MG63 (cell line): ENCODE measurements at regions not wholly inside any gene's neighbourhood (a gene's known extent, or its start where the extent isn't known, plus 50 kb on each side); places are given as distances from the start of the nearest gene placed in this dataset.

ENCODE experiments used
- DNase-seq: peaks from one replicate; pipeline ENCODE4 v3.0.0-alpha.2; 2020
- H3K27me3 ChIP-seq: fragments of 250-450 bp; sonication (Bioruptor Pico); 2 replicates; pipeline ENCODE4 v1.5.1; 2020; ENCODE audit warnings: mild to moderate bottlenecking, moderate library complexity
- H3K36me3 ChIP-seq: fragments of 250-450 bp; sonication (Bioruptor Pico); 2 replicates; pipeline ENCODE4 v1.5.1; 2020; ENCODE audit warnings: mild to moderate bottlenecking, moderate library complexity
- H3K4me3 ChIP-seq: fragments of 250-450 bp; sonication (Bioruptor Pico); 2 replicates; pipeline ENCODE4 v1.5.1; 2020; ENCODE audit warnings: mild to moderate bottlenecking, moderate library complexity
- H3K9me3 ChIP-seq: fragments of 250-450 bp; sonication (Bioruptor Pico); 2 replicates; pipeline ENCODE4 v1.5.1; 2020; ENCODE audit warnings: mild to moderate bottlenecking, moderate library complexity

DNA sequence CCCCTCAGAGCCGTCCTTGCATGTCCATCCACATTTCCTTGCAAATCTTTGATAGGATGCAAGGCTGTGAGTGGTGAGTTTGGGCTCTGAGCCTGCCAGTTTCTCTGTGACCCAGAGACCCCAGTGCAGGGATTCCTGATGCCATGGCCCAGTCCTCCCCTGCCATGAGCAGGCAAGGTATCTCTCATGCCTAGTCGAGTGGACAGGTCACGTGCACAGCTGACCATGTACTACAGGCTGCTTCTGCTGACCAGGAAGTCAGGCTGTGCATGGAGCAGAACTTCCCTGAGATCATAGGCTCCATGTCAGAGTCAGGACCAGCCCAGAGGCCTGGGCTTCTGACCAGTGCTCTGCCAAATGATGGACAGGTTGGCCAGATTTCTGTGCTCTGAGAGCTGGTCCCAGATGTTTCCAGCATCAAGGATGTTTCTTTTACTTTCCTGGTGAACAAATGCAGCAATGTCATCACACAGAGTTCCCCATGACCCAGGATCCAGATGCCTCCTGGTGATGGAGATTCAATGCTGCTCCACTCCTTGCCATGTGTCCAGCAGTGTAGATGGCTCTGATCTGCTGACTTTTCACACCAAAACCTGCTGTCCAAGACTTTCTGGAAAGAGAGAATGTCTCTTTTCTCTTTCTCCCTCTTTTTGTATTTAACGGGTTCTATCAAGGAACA is 321.6 kb upstream of the HS6ST1 start:
- Histone ChIP-seq H3K9me3 (no peaks in the 10 kb centered on the region), H3K4me3 (no peak overlapping the region), H3K27me3 (no peaks in the 10 kb centered on the region), H3K36me3 (no peaks in the 10 kb centered on the region)
- no peak for DNase-seq

DNA sequence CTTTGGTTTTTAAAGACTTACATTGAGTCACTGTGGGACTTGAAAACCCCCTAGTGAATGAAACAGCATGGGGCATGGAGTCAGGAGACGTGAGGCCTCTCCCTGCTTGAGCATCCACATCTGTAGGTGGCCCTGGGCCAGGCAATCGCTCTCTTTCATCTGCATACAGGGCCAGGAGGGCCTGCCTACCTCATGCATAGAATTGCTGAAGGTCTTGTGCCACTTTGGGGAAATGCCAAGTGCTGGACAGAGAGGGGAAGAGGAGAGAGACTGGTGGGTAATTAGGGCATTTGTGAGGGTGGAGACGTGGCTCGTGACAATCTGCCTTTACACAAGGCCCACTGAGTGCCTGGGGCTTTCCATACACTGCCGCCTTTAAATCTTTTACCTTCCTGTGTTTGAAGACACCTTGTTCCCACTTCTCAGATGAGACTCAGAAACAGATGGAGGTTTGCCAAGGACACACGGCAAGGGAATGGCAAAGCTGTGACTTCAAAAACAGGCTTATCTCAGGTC is 322.2 kb upstream of the HS6ST1 start:
- DNase-seq = no peak
- no peaks in the 10 kb centered on the region for H3K9me3 ChIP-seq
- H3K27me3 ChIP-seq = no peaks in the 10 kb centered on the region
- no peak overlapping the region for H3K4me3 ChIP-seq
- no peaks in the 10 kb centered on the region for H3K36me3 ChIP-seq

DNA sequence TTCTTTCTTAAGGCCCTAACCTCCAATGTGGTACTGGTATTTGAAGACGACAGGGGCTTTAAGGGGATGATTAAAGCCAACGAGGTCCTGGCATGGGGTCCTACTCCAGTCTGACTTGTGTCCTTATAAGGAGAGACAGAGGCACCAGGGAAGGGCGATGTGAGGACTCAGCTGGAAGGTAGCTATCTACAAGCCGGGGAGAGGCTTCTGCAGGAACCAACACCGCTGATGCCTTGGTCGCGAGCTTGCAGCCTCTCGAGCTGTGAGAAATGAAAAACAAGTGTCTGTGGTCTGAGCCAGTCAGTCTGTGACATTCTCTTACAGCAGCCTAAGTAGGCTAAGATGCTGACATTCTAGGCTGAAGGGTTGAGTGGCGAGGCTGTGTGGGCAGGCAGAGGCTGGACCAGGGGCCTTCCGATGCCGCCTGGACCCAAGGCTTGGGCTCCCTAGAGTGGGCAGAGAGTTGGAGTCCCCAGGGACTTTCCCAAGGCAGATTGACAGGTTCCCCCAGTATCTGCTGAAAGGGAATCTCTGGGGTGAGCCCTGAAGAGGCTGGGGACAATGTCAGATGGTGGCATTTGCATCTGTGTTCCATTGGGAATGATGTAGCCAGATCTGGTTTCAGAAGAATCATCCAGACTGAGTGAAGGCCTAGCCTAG is 322.9 kb upstream of the HS6ST1 start:
- no peak for DNase-seq
- Histone ChIP-seq H3K36me3 (no peaks in the 10 kb centered on the region), H3K4me3 (no peak overlapping the region), H3K9me3 (no peaks in the 10 kb centered on the region), H3K27me3 (no peaks in the 10 kb centered on the region)

DNA sequence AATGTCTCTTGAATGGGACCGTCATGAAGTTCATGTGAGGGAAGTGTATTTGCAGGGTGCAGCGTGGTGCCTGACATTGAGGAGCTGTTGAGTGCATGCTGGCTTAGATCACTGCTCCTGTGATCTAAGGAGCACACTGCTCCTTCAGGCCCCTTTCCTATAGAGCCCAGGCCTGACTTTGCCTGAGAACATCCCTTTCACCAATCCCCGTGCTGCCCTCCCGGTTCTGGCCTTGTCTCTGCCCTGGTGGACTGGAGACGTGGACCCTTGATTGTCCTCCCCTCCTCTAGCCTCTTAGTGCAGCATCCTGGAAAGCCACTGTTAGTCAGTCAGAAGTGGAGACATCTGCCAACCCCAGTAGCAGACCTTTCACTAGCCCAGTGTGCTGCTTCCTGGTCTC is 323.6 kb upstream of the HS6ST1 start:
- DNase-seq = no peak
- Histone ChIP-seq H3K27me3 (no peaks in the 10 kb centered on the region), H3K4me3 (no peak overlapping the region), H3K36me3 (no peaks in the 10 kb centered on the region), H3K9me3 (no peaks in the 10 kb centered on the region)

DNA sequence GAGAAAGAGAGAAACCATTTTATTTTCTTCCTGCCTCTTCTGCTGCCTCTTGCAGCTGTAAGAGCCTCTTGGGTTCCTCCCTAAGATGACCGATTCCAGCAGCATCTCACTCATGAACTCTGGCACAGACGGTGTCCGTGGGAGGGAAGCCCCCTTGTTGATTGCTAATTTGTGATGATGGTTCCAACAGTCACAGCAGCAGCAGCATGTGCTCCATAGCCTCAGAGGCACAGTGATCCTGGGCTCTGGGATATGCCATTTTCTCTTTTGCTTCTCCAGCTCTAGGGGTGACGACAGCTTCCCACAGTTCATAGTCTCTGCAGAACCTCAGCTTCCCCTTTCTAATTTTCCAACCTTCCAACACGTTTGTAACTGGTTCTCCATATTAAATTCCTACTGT is 324.2 kb upstream of the HS6ST1 start:
- no peaks in the 10 kb centered on the region for H3K27me3 ChIP-seq
- no peak for DNase-seq
- no peaks in the 10 kb centered on the region for H3K9me3 ChIP-seq
- no peaks in the 10 kb centered on the region for H3K36me3 ChIP-seq
- H3K4me3 ChIP-seq = no peak overlapping the region

DNA sequence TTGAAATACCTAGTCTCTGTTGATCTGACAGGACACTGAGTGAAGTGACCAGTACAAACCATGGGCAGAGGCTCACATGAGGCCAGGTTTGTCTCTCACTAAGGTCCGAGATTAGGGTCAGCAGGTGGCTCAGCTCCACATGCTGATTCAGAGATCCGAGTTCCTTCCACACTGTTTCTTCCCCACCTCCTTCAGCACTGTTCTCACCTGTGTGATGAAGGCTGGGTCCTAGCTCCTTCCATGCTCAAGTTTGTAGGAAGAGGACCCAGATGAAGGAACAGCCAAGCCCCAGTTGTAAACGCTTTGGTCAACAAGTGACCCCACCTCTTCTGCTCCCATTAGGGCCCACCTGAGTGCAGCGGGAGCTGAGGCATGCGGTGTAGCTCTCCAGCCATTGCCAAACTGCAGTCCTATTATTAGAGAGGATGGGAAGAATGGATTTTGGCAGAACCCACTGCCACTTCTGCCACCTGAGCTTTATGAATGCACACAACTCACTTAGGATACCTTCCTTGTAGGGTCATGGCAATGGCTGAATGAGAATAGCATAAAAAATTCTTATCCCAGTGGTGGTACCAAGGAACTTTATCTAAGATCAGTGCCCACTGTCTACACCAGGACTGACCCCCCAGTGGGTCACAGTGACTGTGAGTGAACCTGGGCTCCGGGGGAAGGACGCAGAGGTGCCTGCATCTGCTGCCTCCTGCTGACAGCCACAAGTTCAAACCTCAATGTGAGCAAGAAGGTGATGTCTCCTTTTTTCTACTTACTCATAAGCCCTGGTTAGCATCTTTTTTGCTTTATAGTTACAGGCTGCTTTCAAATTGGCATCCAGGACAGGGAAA is 324.8 kb upstream of the HS6ST1 start:
- Histone ChIP-seq H3K27me3 (no peaks in the 10 kb centered on the region), H3K9me3 (no peaks in the 10 kb centered on the region), H3K4me3 (no peak overlapping the region), H3K36me3 (no peaks in the 10 kb centered on the region)
- no peak for DNase-seq

DNA sequence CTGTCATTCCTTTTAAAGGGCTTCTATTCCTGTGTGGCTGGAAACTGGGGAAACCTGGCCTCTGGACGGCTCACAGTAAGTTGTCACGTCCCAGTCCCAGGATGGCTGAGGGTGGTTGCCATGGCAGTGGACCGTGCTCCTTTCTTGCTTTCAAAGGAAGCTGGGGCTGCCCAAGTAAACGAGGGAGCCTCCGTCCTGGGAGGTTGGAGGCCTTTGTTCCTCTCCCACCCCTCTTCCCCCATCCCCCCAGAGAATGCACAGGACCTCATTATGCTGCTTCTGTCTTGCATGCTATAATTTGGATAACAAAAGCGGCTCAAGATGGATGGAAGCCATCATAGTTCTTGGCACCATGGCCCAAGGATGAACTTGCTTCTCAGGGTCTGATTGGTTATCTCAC is 325.5 kb upstream of the HS6ST1 start:
- Histone ChIP-seq H3K9me3 (no peaks in the 10 kb centered on the region), H3K4me3 (no peak overlapping the region), H3K27me3 (no peaks in the 10 kb centered on the region), H3K36me3 (no peaks in the 10 kb centered on the region)
- no peak for DNase-seq

DNA sequence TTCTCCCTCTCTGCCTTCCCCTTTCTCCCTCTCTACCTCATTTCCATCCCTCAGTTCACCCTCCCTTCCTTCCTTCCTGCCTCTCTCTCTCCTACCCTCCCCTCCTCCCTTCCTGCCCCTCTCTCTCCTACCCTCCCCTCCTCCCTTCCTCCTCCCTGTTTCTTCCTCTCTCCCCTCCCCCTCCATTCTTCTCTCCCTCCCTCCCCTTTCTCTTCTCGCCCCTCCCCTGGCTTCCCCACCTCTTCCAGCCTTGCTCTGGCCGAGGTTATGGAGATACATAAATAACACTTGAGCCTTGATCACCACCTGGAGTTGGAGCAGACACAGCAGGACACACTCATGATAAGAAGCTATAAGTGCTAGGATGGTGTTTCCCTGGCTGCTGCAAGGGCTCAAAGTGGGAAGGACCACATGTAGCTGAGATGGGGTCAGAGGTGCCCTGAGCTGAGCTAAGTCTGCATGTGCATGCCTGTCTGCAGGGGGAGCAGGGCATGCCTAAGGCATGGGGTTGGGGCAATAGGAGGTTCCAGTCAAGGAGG is 326.1 kb upstream of the HS6ST1 start:
- H3K27me3 ChIP-seq = no peaks in the 10 kb centered on the region
- H3K9me3 ChIP-seq = no peaks in the 10 kb centered on the region
- no peak for DNase-seq
- no peak overlapping the region for H3K4me3 ChIP-seq
- H3K36me3 ChIP-seq = no peaks in the 10 kb centered on the region

DNA sequence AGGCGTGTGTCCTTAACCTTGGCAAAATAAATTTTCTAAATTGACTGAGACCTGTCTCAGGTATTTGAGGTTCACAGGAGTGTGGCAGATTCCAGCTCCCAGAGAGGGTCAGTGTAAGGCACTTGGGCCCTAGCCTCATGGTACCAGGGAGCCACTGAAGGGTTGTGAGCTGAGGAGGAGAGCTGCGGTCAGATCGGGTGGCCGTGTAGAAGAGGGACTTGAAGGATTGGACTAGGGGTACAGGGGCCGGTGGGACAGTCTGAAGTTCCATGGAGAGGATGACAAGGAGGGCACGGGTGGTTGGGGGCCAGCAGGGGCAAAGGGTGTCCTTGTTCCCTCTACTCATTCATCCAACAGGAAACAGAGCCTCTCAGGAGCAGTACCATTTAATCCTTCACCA is 327.0 kb upstream of the HS6ST1 start:
- H3K9me3 ChIP-seq = no peaks in the 10 kb centered on the region
- no peak for DNase-seq

DNA sequence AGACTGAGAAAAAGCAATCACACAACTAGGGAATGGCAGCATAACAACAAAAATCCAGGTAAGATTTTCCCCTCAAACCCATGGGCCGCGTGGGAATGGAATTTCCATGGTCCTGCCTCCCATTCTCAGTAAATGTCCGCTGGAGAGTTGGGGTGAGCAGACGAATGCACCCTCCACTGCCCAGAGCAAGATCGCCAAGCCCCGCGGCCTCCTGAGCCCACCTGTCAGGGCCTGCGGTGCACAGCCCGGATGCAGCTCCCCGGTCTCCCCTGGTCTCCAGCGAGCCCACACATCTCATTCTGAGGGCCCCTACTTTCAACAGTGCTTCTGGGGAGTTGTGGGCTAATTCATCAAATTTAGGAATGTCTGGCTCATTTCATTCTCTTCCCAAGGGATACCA is 327.4 kb upstream of the HS6ST1 start:
- no peak for DNase-seq
- Histone ChIP-seq H3K9me3 (no peaks in the 10 kb centered on the region), H3K36me3 (no peaks in the 10 kb centered on the region), H3K4me3 (no peak overlapping the region), H3K27me3 (no peaks in the 10 kb centered on the region)

More for the DNA sequence above, 327.0 kb upstream of the HS6ST1 start:
- Histone ChIP-seq H3K4me3 (no peak overlapping the region), H3K36me3 (no peaks in the 10 kb centered on the region), H3K27me3 (no peaks in the 10 kb centered on the region)

DNA sequence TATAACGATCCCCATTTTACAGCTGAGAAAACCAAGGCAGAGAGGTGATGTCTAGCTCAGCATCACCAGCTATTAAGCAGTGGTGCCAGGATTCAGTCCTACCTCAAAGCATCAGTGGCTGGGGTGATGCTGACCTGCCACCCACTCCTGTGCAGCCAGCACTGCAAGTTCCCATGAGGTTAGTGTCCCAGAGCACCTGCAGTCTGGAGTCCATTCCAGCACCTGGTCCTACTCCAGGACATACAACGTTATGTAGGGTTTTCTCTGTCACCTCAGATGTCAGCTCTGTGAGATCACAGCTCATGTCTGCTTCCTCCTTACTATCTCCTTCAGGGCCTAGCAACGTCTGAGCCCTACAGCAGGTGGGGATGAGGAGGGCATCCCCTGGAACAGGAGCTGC is 328.0 kb upstream of the HS6ST1 start:
- no peaks in the 10 kb centered on the region for H3K9me3 ChIP-seq
- no peaks in the 10 kb centered on the region for H3K36me3 ChIP-seq
- DNase-seq = no peak
- H3K27me3 ChIP-seq = no peaks in the 10 kb centered on the region
- no peak overlapping the region for H3K4me3 ChIP-seq

DNA sequence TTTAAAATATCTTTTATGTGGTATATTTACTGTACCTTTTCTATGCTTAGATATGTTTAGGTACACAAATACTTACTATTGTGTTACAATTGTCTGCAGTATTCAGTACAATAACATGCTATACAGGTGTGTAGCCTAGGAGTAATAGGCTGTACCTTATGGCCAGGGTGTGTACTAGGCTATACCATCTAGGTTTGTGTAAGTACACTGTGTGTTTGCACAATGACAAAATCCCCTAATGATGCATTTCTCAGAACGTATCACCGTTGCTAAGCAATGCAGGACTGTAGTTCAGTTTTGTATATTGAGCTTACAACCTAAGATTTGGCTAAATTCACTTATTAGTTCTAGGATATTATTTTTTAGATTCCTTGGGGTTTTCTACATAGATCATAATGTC is 332.3 kb upstream of the HS6ST1 start:
- no peak for DNase-seq
- Histone ChIP-seq H3K9me3 (no peaks in the 10 kb centered on the region), H3K27me3 (no peaks in the 10 kb centered on the region), H3K4me3 (no peak overlapping the region), H3K36me3 (no peaks in the 10 kb centered on the region)

DNA sequence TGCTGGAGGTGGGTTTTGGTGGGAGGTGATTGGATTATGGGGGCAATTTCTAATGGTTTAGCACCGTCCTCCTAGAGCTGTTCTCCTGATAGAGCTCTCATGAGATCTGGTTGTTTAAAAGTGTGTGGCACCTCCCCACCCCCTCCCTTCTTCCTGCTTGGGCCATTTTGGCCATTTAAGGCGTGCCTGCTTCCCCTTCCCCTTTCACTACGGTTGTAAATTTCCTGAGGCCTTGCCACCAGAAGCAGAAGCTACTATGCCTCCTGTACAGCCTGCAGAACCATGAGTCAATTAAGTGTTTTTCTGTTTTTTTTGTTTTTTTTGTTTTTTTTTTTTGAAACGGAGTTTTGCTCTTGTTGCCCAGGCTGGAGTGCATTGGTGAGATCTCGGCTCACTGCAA is 335.7 kb upstream of the HS6ST1 start:
- Histone ChIP-seq H3K4me3 (no peak overlapping the region), H3K36me3 (no peaks in the 10 kb centered on the region), H3K9me3 (no peaks in the 10 kb centered on the region), H3K27me3 (no peaks in the 10 kb centered on the region; the same call in 1 of the 2 replicates)
- no peak for DNase-seq

DNA sequence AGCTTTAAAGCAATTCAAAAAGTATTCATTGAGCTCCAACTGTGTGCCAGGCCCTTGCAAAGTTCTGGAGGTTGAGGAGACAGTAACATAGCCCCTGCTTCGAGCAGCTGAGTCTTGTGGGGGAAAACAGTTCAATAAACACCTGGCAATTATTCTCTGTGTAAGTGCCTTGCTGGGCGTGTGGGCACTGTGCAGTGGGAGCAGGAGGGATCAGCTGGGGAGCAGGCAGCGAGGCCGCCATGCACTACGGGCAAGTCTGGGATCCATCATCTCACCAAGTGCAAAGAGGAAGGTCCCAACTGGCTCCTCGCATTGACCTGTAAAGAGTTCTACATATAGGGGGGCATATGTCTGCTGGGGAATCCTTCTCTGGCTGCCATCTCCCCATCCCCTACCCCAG is 342.2 kb upstream of the HS6ST1 start:
- Histone ChIP-seq H3K27me3 (no peaks in the 10 kb centered on the region; the same call in 1 of the 2 replicates), H3K36me3 (no peaks in the 10 kb centered on the region), H3K9me3 (no peaks in the 10 kb centered on the region), H3K4me3 (no peak overlapping the region)
- DNase-seq = no peak

DNA sequence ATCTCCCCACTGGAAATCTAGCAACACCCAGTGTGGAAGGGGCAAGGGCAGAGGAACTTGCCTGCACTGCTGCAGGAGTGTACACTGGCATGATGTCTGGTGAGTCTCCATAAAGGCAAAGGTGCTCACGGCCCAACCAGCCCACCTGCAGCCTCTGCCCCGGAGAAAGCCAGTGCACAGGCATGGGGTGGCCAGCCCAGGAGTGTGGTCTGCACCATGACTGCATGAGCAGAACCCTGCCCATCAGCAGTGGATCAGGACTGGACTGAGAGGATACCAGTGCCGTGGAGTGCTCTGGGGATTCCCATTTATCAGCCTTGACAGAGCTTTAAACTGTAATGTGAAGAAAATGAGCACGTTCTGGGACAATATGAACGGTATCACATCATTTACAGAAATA is 342.6 kb upstream of the HS6ST1 start:
- no peak for DNase-seq
- H3K9me3 ChIP-seq = no peaks in the 10 kb centered on the region
- H3K27me3 ChIP-seq = no peaks in the 10 kb centered on the region; the same call in 1 of the 2 replicates
- no peaks in the 10 kb centered on the region for H3K36me3 ChIP-seq
- no peak overlapping the region for H3K4me3 ChIP-seq

DNA sequence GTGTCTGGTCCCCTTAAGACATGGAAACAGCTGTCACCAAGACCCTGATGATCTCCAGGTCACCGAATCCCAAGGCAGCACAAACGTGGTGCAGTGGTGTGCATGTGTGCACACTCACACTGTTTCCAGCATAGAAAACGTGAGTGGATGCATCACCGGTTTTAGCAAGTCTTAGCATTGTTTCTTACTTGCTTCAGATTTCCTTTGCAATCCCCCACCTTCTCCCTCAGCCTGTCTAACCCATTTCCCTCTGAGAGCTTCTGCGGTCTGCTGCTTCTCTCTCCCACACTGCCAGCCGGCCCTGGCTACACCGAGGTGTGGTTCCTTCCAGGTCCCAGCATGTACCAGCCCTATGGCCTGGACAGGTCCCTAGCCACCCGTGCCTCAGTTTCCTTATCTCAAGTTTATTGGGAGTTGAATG is 343.4 kb upstream of the HS6ST1 start:
- no peak overlapping the region for H3K4me3 ChIP-seq
- no peaks in the 10 kb centered on the region for H3K9me3 ChIP-seq
- no peak for DNase-seq
- no peaks in the 10 kb centered on the region for H3K36me3 ChIP-seq
- H3K27me3 ChIP-seq = no peaks in the 10 kb centered on the region; the same call in 1 of the 2 replicates

DNA sequence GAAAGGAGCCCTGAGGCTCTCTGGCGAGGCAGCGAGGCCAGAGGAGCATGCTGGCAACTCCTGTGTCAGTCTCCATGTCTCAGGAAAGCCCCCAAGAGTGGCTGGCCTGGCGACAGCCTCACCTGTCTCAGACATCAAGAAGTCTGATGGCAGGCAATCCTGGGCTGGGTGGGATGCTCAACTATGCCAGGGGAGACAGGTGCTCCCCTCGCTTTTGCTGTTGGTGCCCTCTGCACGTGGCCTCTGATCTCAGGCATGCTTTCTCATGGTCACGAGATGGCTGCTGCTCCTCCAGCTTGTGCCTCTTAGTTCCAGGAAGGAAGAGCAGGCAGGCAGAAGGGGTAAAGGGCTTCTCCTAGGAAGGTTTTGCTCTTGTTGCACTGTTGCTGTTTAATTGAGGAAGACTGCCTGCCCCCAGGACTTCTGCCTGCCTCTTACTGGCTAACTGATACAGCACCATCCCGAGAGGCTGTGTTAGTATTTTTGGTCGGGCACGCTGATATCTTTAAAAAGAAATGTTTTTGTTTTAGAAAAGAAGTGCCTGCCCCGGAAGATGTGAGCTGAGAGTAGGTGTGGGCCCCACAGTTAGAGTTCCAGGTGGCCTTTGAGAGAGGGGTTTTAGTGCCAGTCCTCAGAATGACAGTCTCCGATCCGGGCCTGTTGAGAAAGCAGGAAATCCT is 344.8 kb upstream of the HS6ST1 start:
- no peak for DNase-seq
- no peaks in the 10 kb centered on the region for H3K9me3 ChIP-seq
- no peaks in the 10 kb centered on the region for H3K36me3 ChIP-seq
- no peak overlapping the region for H3K4me3 ChIP-seq
- no peaks in the 10 kb centered on the region for H3K27me3 ChIP-seq
